Stimulated activated naive B cell treated with anti-CD40 and anti-IgM and Interleukin-4, amounts not matched to agents 10 μg/mL and 1 μg/mL and 100 μg/mL, for 72 hours (primary cell): ENCODE measurements at regions not wholly inside any gene's neighbourhood (a gene's known extent, or its start where the extent isn't known, plus 50 kb on each side); places are given as distances from the start of the nearest gene placed in this dataset.

Experiments
- ATAC-seq, 2 donors: fragments of 150-1000 bp; cut with Tn5 transposase; replicated peaks; 2 replicates each; pipeline ENCODE4 v1.10.0; 2021; ENCODE audit warnings: moderate library complexity in 1 of 2
- DNase-seq: peaks from one replicate; pipeline ENCODE4 v3.0.0; 2021
- H3K27ac Mint-ChIP-seq: one replicate; pipeline ENCODE4 v1.8.0; 2022; ENCODE audit warnings: mild to moderate bottlenecking, mixed read lengths
- H3K27me3 Mint-ChIP-seq, 2 donors: one replicate each; pipeline ENCODE4 v1.8.0; 2022; ENCODE audit warnings: mixed read lengths in 2 of 2
- H3K36me3 Mint-ChIP-seq, 2 donors: one replicate each; pipeline ENCODE4 v1.8.0; 2022; ENCODE audit warnings: mixed read lengths in 2 of 2, mild to moderate bottlenecking in 1 of 2
- H3K4me1 Mint-ChIP-seq, 2 donors: one replicate each; pipeline ENCODE4 v1.8.0; 2022; ENCODE audit warnings: mixed read lengths in 2 of 2, mild to moderate bottlenecking in 1 of 2
- H3K4me3 Mint-ChIP-seq, 2 donors: one replicate each; pipeline ENCODE4 v1.8.0; 2022; ENCODE audit warnings: mild to moderate bottlenecking in 2 of 2, mixed read lengths in 2 of 2, moderate library complexity in 1 of 2
- H3K9me3 Mint-ChIP-seq, 2 donors: one replicate each; pipeline ENCODE4 v1.8.0; 2022; ENCODE audit warnings: mixed read lengths in 2 of 2, mild to moderate bottlenecking in 1 of 2

DNA sequence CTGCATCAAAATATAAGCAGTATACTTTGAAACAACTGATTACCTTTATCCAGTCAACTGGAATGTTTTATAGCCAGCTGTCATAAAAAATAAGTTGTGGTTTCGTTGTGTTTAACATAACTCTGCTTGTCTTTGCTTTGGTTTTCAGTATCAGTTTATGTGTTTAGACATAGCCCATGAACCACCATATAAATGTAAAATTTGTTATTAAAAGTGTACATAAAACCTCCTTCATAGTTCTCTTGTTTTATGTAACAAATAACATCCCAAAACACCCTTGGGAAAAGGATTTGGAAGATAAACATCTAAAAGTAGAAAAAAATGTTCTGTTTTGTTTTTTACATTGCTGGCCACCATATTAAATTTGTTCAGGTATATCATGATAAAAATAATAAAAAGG lies 347.0 kb upstream of the PROK2 start:
- H3K27me3 Mint-ChIP-seq, result peaks cover 5 to 7% of the 10 kb centered on the region in 2 donors
- peaks cover 0 to 6% of the 10 kb centered on the region in 2 donors for H3K36me3 Mint-ChIP-seq
- no peak overlapping the region for H3K4me3 Mint-ChIP-seq
- DNase-seq (no peak), ATAC-seq (no peak)
- peaks cover 41 to 56% of the 10 kb centered on the region in 2 donors for H3K4me1 Mint-ChIP-seq
- no peak overlapping the region for H3K27ac Mint-ChIP-seq
- peaks cover 7 to 8% of the 10 kb centered on the region in 2 donors for H3K9me3 Mint-ChIP-seq

DNA sequence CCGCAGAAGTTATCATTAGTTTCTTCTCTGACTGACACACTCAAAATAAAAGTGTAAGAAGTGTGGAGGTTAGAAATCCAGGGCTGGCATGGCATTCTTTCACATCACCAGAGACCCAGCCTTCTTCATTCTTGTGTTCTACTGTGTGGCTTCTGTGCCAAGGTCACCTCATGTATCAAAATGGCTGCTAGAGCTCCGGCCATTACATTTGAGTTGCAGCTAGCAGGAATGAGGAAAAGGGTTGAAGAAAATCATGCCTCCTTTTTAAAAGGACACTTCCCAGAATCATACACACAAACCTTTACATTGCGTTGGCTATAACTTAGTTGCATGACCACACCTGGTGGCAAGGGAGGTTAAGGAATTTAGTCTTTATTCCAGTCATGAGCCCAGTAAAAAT lies 345.6 kb upstream of the PROK2 start:
- Mint-ChIP-seq H3K36me3 (peaks cover 0 to 6% of the 10 kb centered on the region in 2 donors), H3K4me1 (peaks cover 37 to 45% of the 10 kb centered on the region in 2 donors), H3K27ac (no peak overlapping the region), H3K4me3 (no peak overlapping the region), H3K9me3 (peaks cover 7 to 8% of the 10 kb centered on the region in 2 donors), H3K27me3 (peaks cover 5 to 6% of the 10 kb centered on the region in 2 donors)
- no peak for ATAC-seq
- DNase-seq, result no peak

DNA sequence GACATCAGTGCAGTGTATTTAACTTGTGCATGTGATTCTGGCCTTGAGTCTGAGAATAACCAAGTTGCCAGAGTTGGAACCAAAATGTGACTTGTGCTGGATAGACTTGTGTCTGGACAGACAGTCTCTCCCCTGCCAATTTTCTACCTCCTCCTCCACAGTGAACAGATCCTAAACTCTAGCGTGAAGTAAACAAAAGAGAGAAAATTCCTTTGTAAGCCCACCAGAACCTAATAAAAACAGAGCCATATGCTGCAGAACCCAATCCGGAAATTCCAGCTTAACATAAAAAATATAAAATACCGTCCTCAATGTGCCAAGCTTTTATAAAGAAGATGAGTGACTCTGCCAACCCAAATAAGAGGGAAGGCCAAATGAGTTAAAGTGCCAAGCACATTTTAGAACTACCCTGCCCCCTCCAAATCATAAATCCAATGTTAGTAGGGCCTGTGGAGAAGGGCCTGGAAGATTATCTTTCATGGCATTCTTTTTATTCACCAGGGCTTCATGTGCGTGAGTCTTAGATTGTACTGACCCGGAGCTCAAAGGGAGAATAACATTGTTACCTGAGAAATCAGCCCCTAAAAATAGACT lies 344.6 kb upstream of the PROK2 start:
- Mint-ChIP-seq H3K4me1 (peaks cover 30 to 35% of the 10 kb centered on the region in 2 donors), H3K27ac (no peak overlapping the region), H3K4me3 (no peak overlapping the region), H3K9me3 (peaks cover 7 to 8% of the 10 kb centered on the region in 2 donors), H3K36me3 (peaks cover 0 to 6% of the 10 kb centered on the region in 2 donors), H3K27me3 (peaks cover 8 to 9% of the 10 kb centered on the region in 2 donors)
- DNase-seq (no peak), ATAC-seq (no peak)

DNA sequence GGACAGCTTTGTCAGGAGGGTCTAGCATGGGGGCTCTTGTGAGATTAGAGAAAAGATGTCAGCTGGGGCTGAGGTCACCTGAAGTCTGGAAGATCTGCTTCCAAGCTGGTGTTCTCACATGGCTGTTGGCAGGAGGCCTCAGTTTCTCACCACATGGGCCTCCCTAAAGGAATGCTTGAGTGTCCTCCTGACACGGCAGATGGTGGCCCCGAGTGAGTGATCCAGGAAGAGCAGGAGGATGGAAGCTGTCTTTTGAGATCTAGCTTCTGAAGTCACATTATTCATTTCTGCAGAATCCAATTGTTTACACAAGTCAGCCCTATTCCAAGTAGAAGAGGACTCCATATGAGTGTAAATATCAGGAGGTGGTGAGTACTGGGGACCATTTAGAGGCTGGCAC lies 344.0 kb upstream of the PROK2 start:
- Mint-ChIP-seq H3K4me1 (peaks cover 27 to 34% of the 10 kb centered on the region in 2 donors), H3K36me3 (peaks cover 0 to 4% of the 10 kb centered on the region in 2 donors), H3K27me3 (peaks cover 12 to 15% of the 10 kb centered on the region in 2 donors), H3K4me3 (no peak overlapping the region), H3K27ac (no peak overlapping the region), H3K9me3 (peaks cover 5 to 7% of the 10 kb centered on the region in 2 donors)
- ATAC-seq, result no peak
- no peak for DNase-seq

DNA sequence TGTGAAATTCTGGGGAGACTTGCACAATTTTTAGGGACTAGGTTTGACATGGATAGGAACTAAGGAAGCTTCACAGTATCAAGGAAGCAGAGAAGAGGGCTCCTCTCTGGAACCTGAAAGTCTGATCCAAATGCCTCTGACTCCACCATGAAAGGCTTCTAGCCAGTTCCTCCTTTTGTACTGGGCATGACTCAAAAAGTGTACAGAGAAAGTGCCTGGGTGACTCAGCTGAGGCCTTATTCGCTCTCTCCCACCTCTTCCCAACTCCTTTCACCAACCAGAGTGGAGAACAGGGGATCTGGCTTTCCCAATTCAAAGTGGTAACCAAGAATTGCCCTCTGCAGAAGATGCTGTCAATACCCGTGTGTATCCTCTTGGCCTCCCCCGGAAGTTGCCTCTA lies 342.9 kb upstream of the PROK2 start:
- ATAC-seq, result peak; percentile 91 to 92
- H3K36me3 Mint-ChIP-seq, result peaks cover 0 to 5% of the 10 kb centered on the region in 2 donors
- H3K27me3 Mint-ChIP-seq, result peaks cover 16 to 24% of the 10 kb centered on the region in 2 donors
- H3K27ac Mint-ChIP-seq, result no peak overlapping the region
- no peak overlapping the region for H3K4me3 Mint-ChIP-seq
- H3K4me1 Mint-ChIP-seq, result peaks cover 23 to 28% of the 10 kb centered on the region in 2 donors
- H3K9me3 Mint-ChIP-seq, result peaks cover 2 to 4% of the 10 kb centered on the region in 2 donors
- peak; percentile 13 for DNase-seq

DNA sequence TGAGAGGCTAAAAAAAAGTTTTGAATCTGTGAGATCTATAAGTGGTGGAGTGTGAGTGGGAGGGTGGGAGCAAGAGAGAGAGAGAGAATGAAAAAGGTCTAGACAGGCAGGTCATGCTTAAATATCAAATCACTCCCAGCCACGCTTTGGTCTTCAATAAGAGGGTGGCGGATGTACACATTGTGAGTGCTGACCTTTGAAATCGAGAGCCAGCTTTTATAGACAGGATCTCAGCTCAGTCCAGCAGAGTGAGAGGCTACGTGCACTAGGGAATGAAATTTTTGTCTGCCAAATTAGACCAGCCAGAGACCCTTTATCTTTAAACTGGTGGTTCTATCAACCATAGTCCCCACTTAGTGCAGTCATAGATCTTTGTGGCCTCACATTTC lies 342.3 kb upstream of the PROK2 start:
- peaks cover 16 to 20% of the 10 kb centered on the region in 2 donors for H3K27me3 Mint-ChIP-seq
- ATAC-seq, result no peak
- H3K9me3 Mint-ChIP-seq, result peaks cover 2 to 4% of the 10 kb centered on the region in 2 donors
- peaks cover 0 to 5% of the 10 kb centered on the region in 2 donors for H3K36me3 Mint-ChIP-seq
- DNase-seq, result no peak
- H3K4me3 Mint-ChIP-seq, result no peak overlapping the region
- H3K27ac Mint-ChIP-seq, result no peak overlapping the region
- peaks cover 23 to 29% of the 10 kb centered on the region in 2 donors for H3K4me1 Mint-ChIP-seq

DNA sequence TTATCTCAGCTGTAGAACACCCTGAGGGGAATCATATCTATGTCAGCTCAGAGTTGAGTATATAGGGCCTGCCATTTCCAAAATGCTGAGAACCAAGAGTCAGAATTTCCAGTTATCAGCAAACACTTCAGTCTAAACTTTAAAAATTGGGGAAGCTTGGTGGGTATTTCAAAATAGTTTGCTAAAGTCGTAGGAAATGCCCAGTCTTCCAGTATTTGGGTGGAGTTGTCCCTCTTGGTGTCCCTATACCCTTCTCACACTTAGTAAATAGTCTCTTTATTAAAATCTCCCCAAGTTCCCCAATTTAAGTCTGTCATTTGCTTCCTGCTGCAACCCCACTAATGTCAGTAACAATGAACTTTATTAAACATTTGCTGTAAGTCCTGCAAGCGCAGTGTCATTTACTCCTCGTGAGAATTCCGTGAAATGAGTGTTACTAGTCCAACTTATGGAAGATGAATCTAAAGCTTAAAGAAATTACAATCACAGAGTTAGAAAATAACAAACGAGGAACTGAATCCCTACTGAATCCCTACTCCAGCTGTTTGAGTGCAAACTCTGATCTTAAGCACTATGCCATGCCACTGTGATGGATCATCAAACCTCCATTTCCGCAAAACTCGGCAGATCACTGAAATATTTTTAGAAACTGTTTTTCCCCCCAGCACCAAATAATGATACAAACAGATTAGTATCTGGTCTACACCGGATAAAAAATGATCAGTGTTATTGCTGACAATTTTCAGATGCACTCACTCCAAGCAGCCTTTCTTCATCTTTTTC lies 341.7 kb upstream of the PROK2 start:
- DNase-seq (no peak), ATAC-seq (no peak)
- Mint-ChIP-seq H3K27ac (no peak overlapping the region), H3K9me3 (peaks cover 2 to 4% of the 10 kb centered on the region in 2 donors), H3K4me1 (peaks cover 26 to 35% of the 10 kb centered on the region in 2 donors), H3K27me3 (peaks cover 16 to 20% of the 10 kb centered on the region in 2 donors), H3K4me3 (no peak overlapping the region), H3K36me3 (peaks cover 0 to 5% of the 10 kb centered on the region in 2 donors)

DNA sequence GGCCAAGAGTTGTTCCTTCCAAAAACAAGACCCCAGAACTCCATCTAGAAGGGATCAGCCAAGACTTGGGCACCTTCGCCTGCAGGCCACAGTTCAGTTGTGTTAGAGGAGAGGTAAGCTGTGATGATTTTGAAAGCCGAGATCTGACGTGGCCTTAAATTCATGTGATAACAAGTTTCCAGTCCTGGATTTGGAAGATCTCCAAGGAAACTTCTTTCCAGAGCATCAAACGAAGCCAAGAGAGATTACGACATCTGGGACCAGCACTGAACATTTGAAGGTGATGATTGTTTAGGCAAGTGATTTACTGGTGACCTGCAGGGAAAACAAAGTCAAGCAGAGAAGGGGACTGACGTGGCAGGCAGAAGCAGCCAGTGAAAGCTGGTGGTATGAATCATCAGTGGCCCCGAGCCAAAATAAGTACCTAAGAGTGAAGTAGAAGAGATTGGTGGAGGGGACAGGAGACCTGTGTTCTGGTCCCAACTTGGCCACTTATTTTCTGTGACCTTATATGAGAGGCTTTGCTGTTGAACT lies 339.0 kb upstream of the PROK2 start:
- peak in 1 of 2 donors; percentile 35 for ATAC-seq
- DNase-seq, result no peak
- H3K4me3 Mint-ChIP-seq, result no peak overlapping the region
- H3K27ac Mint-ChIP-seq, result no peak overlapping the region
- H3K4me1 Mint-ChIP-seq, result peaks cover 29 to 39% of the 10 kb centered on the region in 2 donors
- peaks cover 20% of the 10 kb centered on the region in 2 donors for H3K27me3 Mint-ChIP-seq
- peaks cover 3 to 4% of the 10 kb centered on the region in 2 donors for H3K36me3 Mint-ChIP-seq
- peaks cover 0 to 4% of the 10 kb centered on the region in 2 donors for H3K9me3 Mint-ChIP-seq

DNA sequence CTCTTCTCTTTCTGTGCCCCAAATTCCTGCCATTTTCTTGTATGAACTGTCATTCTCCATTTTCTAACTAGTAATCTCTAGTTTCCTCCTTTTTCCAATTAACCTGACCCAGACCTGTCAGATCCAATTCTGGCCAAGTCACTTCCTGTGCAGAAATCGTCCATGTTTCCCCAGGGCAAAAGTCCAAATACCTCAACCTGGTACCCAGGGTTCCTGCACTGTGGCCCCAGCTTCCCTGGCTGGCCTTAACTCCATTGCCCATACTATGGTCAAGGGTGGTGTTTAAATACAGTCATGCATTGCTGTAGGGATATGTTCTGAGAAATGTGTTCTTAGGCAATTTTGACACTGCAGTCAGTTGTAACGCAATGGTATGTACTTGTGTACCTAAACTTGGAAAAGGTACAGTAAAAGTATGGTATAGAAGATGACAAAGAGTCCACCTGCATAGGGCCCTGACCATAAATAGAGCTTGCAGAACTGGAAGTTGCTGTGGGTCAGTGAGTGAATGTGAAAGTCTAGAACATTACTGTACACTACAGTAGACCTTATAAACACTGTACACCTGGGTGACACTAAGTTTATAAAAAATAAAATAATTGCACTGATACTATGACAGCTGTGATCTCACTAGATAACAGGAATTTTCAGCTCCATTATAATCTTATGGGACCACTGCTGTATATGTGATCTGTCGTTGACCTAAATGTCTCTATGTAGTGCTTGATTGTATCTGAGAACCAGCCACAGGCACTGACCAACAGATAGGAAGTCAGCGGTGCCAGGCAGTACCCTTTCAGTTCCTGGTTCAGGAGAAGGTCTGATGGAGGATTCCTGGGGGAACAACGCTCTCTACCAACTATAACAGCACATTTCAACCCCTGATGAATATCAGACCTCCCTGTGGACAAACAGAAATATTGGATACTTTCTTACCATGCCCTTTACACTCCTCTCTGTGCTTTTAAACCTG lies 336.1 kb upstream of the PROK2 start:
- Mint-ChIP-seq H3K9me3 (no peaks in the 10 kb centered on the region), H3K27me3 (peaks cover 25 to 27% of the 10 kb centered on the region in 2 donors), H3K4me3 (no peak overlapping the region), H3K27ac (no peak overlapping the region), H3K4me1 (peaks cover 19 to 21% of the 10 kb centered on the region in 2 donors), H3K36me3 (peaks cover 3 to 4% of the 10 kb centered on the region in 2 donors)
- peak; percentile 90 for ATAC-seq
- no peak for DNase-seq

DNA sequence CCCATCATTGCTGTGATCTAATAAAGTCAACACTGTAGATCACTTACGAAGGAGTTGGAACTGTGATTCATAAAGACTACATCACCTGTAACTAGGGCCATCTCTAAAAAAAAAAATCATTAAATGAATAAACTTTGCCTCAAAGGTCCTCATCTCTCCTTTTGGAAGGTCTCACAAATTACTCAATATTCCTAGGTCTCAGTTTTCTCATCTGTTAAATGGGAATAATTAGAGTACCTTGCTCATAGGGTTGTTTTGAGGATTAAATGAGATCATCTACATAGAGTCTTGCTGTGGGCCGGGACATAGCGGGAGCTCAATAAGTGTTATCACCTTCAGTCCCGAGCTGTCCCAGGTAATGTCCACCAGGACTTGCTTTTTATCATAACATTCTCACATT lies 335.1 kb upstream of the PROK2 start:
- H3K27me3 Mint-ChIP-seq, result peaks cover 21 to 27% of the 10 kb centered on the region in 2 donors
- peaks cover 19 to 21% of the 10 kb centered on the region in 2 donors for H3K4me1 Mint-ChIP-seq
- no peak for ATAC-seq
- no peaks in the 10 kb centered on the region for H3K9me3 Mint-ChIP-seq
- no peak for DNase-seq
- no peak overlapping the region for H3K27ac Mint-ChIP-seq
- H3K36me3 Mint-ChIP-seq, result peaks cover 3 to 4% of the 10 kb centered on the region in 2 donors
- no peak overlapping the region for H3K4me3 Mint-ChIP-seq

DNA sequence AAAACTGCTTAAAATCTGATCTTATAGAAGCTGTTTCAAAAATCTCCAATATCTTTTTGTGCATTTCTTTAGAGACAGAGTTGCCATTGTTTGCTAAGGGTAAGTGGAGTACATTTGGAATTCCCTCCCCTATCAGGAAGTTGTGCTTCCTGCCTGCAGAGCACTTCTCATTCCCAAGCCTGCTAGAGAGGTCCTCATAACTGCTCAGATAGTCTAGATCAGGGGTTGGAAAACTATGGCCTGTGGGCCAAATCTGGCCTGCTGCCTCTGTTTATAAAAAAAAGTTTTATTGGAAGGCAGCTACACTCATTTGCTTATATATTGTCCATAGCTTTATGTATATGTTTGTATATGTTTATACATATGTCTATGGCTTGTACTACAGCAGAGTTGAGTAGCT lies 333.7 kb upstream of the PROK2 start:
- Mint-ChIP-seq H3K36me3 (peaks cover 1 to 4% of the 10 kb centered on the region in 2 donors), H3K9me3 (no peaks in the 10 kb centered on the region), H3K27ac (no peak overlapping the region), H3K27me3 (peaks cover 14 to 15% of the 10 kb centered on the region in 2 donors), H3K4me3 (no peak overlapping the region), H3K4me1 (peaks cover 13% of the 10 kb centered on the region in 2 donors)
- ATAC-seq (no peak), DNase-seq (no peak)

DNA sequence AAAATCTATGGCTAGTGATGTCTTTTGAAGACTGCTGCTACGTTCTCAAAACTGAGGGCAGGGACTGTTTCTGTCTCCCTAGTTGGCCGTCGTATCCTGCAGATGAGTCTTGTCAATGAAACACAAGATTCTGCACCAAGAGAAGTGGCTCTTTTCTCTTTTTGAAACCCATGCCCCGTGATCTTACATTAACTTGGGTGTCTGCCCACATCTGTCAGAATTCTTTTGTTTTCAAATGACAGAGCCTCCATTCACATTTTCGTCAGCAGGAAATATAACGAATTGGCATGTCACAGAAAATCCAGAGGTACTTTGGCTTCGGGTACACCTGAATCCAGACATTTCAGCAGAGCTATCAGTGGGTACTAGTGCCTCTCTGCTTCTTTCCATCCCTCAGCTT lies 331.3 kb upstream of the PROK2 start:
- no peaks in the 10 kb centered on the region for H3K9me3 Mint-ChIP-seq
- ATAC-seq (no peak), DNase-seq (no peak)
- H3K4me1 Mint-ChIP-seq, result peaks cover under 1 to 6% of the 10 kb centered on the region in 2 donors
- H3K36me3 Mint-ChIP-seq, result peaks cover 0 to 4% of the 10 kb centered on the region in 2 donors
- H3K4me3 Mint-ChIP-seq, result no peak overlapping the region
- no peak overlapping the region for H3K27ac Mint-ChIP-seq
- H3K27me3 Mint-ChIP-seq, result peaks cover 7 to 20% of the 10 kb centered on the region in 2 donors

DNA sequence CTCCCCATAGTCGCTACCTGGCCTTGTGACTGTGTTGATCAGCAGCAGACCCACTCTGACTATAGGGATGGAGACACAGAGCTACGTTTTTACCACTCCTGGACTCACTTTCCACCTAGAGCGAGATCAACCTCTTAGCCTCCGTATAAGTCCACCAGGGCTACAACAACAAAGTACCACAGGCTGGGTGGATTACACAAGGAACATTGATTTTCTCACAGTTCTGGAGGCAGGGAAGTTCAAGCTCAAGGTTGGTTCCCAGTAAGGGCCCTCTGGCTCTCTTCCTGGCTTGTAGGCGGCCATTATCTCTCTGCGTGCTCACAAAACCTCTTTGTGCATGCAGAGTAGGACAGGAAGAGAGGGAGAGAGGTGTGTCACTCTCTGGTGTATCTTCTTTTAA lies 330.4 kb upstream of the PROK2 start:
- H3K9me3 Mint-ChIP-seq, result no peaks in the 10 kb centered on the region
- no peak overlapping the region for H3K4me3 Mint-ChIP-seq

DNA sequence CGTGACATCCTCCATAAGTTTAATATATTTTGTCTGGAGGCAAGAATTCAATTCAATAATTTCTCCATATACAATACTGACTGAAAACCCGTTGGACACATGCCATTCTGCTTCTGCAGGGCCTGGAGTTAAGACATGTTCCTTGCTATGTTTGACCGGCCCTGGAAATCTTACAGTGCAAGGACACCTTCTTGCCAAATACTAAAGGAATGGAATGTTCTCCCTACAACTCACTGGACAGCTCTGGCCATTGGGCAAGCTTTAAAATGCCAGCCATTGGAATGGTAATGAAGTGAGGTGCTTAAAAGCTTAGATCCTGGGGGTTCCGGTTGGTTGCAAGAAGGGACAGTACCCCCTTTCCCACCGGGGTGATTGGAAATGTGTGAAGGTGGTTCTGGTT lies 329.8 kb upstream of the PROK2 start:
- Mint-ChIP-seq H3K9me3 (no peaks in the 10 kb centered on the region), H3K27me3 (peaks cover 18 to 26% of the 10 kb centered on the region in 2 donors), H3K4me1 (no peaks in the 10 kb centered on the region), H3K36me3 (no peaks in the 10 kb centered on the region), H3K27ac (no peak overlapping the region), H3K4me3 (no peak overlapping the region)
- DNase-seq (no peak), ATAC-seq (no peak)

More for the DNA sequence above, 330.4 kb upstream of the PROK2 start:
- no peaks in the 10 kb centered on the region for H3K4me1 Mint-ChIP-seq
- DNase-seq (no peak), ATAC-seq (no peak)
- H3K27me3 Mint-ChIP-seq, result peaks cover 13 to 20% of the 10 kb centered on the region in 2 donors
- no peaks in the 10 kb centered on the region for H3K36me3 Mint-ChIP-seq
- H3K27ac Mint-ChIP-seq, result no peak overlapping the region
